Psoas muscle (tissue), 7 donors: ENCODE measurements at regions not wholly inside any gene's neighbourhood (a gene's known extent, or its start where the extent isn't known, plus 50 kb on each side); places are given as distances from the start of the nearest gene placed in this dataset.
"Not testable (repeated sequence)": the region's sequence is repeated elsewhere in the genome, so short reads cannot be mapped to it uniquely, and the experiment has no call there.

Source experiments
- ATAC-seq, 4 donors: fragments of 200-7000 bp; cut with Tn5 transposase; one replicate each; pipeline ENCODE4 v1.9.1; 2020; ENCODE audit warnings: moderate library complexity in 3 of 4, mild to moderate bottlenecking in 2 of 4
- DNase-seq, 2 donors: peaks; one replicate each; pipeline ENCODE4 v3.0.0-alpha.2; 2020
- H3K27ac ChIP-seq: fragments of 200-600 bp; one replicate; pipeline ENCODE4 v1.8.0; 2022
- H3K27me3 ChIP-seq, 3 donors: fragments of 200-600 bp in 1 of 3; one replicate each; pipeline versions ENCODE4 v1.6.1 to v1.8.0; 2013 to 2022; ENCODE audit warnings: low read length in 2 of 3, mild to moderate bottlenecking in 2 of 3, moderate library complexity in 1 of 3; ENCODE audit not compliant: insufficient read depth in 3 of 3
- H3K36me3 ChIP-seq, 2 donors: fragments of 200-600 bp in 1 of 2; one replicate each; pipeline versions ENCODE4 v1.6.1 to v1.8.0; 2013 to 2022; ENCODE audit warnings: low read depth in 1 of 2, mild to moderate bottlenecking in 1 of 2, moderate library complexity in 1 of 2; ENCODE audit not compliant: insufficient read depth in 1 of 2
- H3K4me1 ChIP-seq: fragments of 200-600 bp; one replicate; pipeline ENCODE4 v1.8.0; 2022
- H3K4me3 ChIP-seq: fragments of 200-600 bp; one replicate; pipeline ENCODE4 v1.8.0; 2022; ENCODE audit warnings: mild to moderate bottlenecking
- H3K9me3 ChIP-seq: fragments of 200-600 bp; one replicate; pipeline ENCODE4 v1.8.0; 2022
- CTCF ChIP-seq: fragments of 200-600 bp; IDR thresholded peaks from one replicate; pipeline ENCODE4 v1.8.0; 2022; ENCODE audit warnings: antibody characterized with exemption
- WGBS, 3 donors: extraction: QIAGEN DNeasy Blood & Tissue Kit; methylation state at CpG; one replicate each; pipeline versions ENCODE4 v1.1.6 to v1.1.7; 2013; 5-methylcytosine and 5-hydroxymethylcytosine counted together
- intact Hi-C, 2 donors: fragments of 100-400 bp; cut with DNase I; formaldehyde crosslinking; loops; one replicate each; pipeline versions ENCODE4 v1.11.0 to v1.14.2; 2022
- donor health status: healthy with polysubstance abuse.
- donor health status: DM: no; HTN: no; CAD: no; lungs with moderate emphysema.
- donor health status: Bipolar disorder and iron deficiency.
- donor health status: healthy.
- donor health status: DM: yes; HTN: yes; CAD: no.
- donor health status: DM: no; HTN: no; CAD: no.
- donor health status: DM: yes; HTN: yes; CAD: no.

- 62 to 65% (median 64%) methylated on average over 2 of the region's 2 CpGs for WGBS, 3 donors
- TF ChIP-seq CTCF = no peak
- H3K4me3 ChIP-seq = no peak overlapping the region
These were observed 294.1 kb downstream of the SOCS6 start for GRCh38 chr18:70582981-70583380.

GRCh38 chr18:70578480-70578879 lies 289.6 kb downstream of the SOCS6 start:
- no peaks in the 10 kb centered on the region for H3K9me3 ChIP-seq
- WGBS, 3 donors = 30 to 35% (median 31%) methylated on average over 6 of the region's 6 CpGs
- peak in 1 of 2 donors; percentile 12 for DNase-seq
- H3K27ac ChIP-seq = no peak overlapping the region
- intact Hi-C loops = no loop called here
- TF ChIP-seq CTCF = no peak
- H3K27me3 ChIP-seq = no peaks in the 10 kb centered on the region
- ATAC-seq = no peak
- no peaks in the 10 kb centered on the region for H3K36me3 ChIP-seq
- H3K4me3 ChIP-seq = no peak overlapping the region
- H3K4me1 ChIP-seq = no peaks in the 10 kb centered on the region

More at GRCh38 chr18:70582981-70583380, 294.1 kb downstream of the SOCS6 start:
- DNase-seq (no peak), ATAC-seq (no peak)
- no peaks in the 10 kb centered on the region for H3K4me1 ChIP-seq
- H3K27ac ChIP-seq = no peak overlapping the region
- intact Hi-C loops = no loop called here
- H3K27me3 ChIP-seq = no peaks in the 10 kb centered on the region
- H3K9me3 ChIP-seq = peaks cover 9% of the 10 kb centered on the region
- H3K36me3 ChIP-seq = no peaks in the 10 kb centered on the region

GRCh38 chr18:70577023-70577420 lies 288.2 kb downstream of the SOCS6 start:
- intact Hi-C loops = no loop called here
- WGBS, 3 donors = 60 to 70% (median 66%) methylated on average over 4 of the region's 4 CpGs
- no peaks in the 10 kb centered on the region for H3K27me3 ChIP-seq
- no peak overlapping the region for H3K27ac ChIP-seq
- H3K4me1 ChIP-seq = no peaks in the 10 kb centered on the region
- TF ChIP-seq CTCF = no peak
- H3K9me3 ChIP-seq = no peaks in the 10 kb centered on the region
- no peak overlapping the region for H3K4me3 ChIP-seq
- H3K36me3 ChIP-seq = no peaks in the 10 kb centered on the region
- ATAC-seq = no peak
- no peak for DNase-seq

- Histone ChIP-seq H3K4me1 (no peaks in the 10 kb centered on the region), H3K4me3 (no peak overlapping the region), H3K36me3 (no peaks in the 10 kb centered on the region), H3K9me3 (no peaks in the 10 kb centered on the region), H3K27me3 (no peaks in the 10 kb centered on the region), H3K27ac (no peak overlapping the region)
- ATAC-seq = no peak
- DNase-seq = no peak
- intact Hi-C loops = no loop called here
- TF ChIP-seq CTCF = no peak
- 73 to 79% (median 75%) methylated on average over 9 of the region's 9 CpGs for WGBS, 3 donors
These were observed 287.6 kb downstream of the SOCS6 start for GRCh38 chr18:70576276-70577022.

- ATAC-seq, DNase-seq, intact Hi-C loops, H3K27me3 ChIP-seq, H3K4me3 ChIP-seq, H3K36me3 ChIP-seq, H3K4me1 ChIP-seq, H3K27ac ChIP-seq, H3K9me3 ChIP-seq: not testable (repeated sequence)
These were observed 286.1 kb downstream of the SOCS6 start for GRCh38 chr18:70574951-70575350.

- DNase-seq, H3K27me3 ChIP-seq, ATAC-seq, H3K9me3 ChIP-seq, intact Hi-C loops, H3K4me1 ChIP-seq, H3K27ac ChIP-seq, H3K36me3 ChIP-seq, H3K4me3 ChIP-seq: not testable (repeated sequence)
- 93 to 98% (median 96%) methylated on average over 10 to 24 of the region's 24 CpGs for WGBS, 3 donors
These were observed 280.8 kb downstream of the SOCS6 start for GRCh38 chr18:70569647-70570046.
